HG03457 (cell line): ENCODE measurements at regions not wholly inside any gene's neighbourhood (a gene's known extent, or its start where the extent isn't known, plus 50 kb on each side); places are given as distances from the start of the nearest gene placed in this dataset.

Experiments used
- ATAC-seq: cut with Tn5 transposase; IDR thresholded peaks from one replicate; pipeline ENCODE4 v1.9.1; 2021; ENCODE audit warnings: moderate number of reproducible peaks; ENCODE audit not compliant: unreplicated experiment

GRCh38 chr7:115478426-115478825 lies 552.1 kb downstream of the TFEC start:
- no peak for ATAC-seq

GRCh38 chr7:115477193-115477651 lies 553.3 kb downstream of the TFEC start:
- ATAC-seq, result no peak

- no peak for ATAC-seq
Observed at GRCh38 chr7:115476671-115477181, 553.8 kb downstream of the TFEC start.

GRCh38 chr7:115475761-115476385 lies 554.0 kb downstream of the MDFIC start:
- ATAC-seq, result no peak

- ATAC-seq, result no peak
Observed at GRCh38 chr7:115475206-115475605, 553.3 kb downstream of the MDFIC start.

GRCh38 chr7:115474137-115474536 lies 552.2 kb downstream of the MDFIC start:
- ATAC-seq, result no peak

GRCh38 chr7:115471891-115472290 lies 550.0 kb downstream of the MDFIC start:
- no peak for ATAC-seq

- no peak for ATAC-seq
Observed at GRCh38 chr7:115462301-115463015, 540.6 kb downstream of the MDFIC start.

- ATAC-seq, result no peak
Observed at GRCh38 chr7:115449689-115450088, 527.8 kb downstream of the MDFIC start.

- no peak for ATAC-seq
Observed at GRCh38 chr7:115447495-115447894, 525.6 kb downstream of the MDFIC start.

- ATAC-seq, result no peak
Observed at GRCh38 chr7:115441033-115441432, 519.1 kb downstream of the MDFIC start.

GRCh38 chr7:115435178-115435577 lies 513.3 kb downstream of the MDFIC start:
- peak; percentile 90 for ATAC-seq

GRCh38 chr7:115429918-115430317 lies 508.0 kb downstream of the MDFIC start:
- ATAC-seq, result no peak

GRCh38 chr7:115417662-115418061 lies 495.8 kb downstream of the MDFIC start:
- ATAC-seq, result no peak

GRCh38 chr7:115410972-115411686 lies 489.2 kb downstream of the MDFIC start:
- peak; percentile 85 for ATAC-seq

GRCh38 chr7:115410434-115410820 lies 488.5 kb downstream of the MDFIC start:
- no peak for ATAC-seq

- no peak for ATAC-seq
Observed at GRCh38 chr7:115409682-115410433, 488.0 kb downstream of the MDFIC start.

GRCh38 chr7:115406219-115406618 lies 484.3 kb downstream of the MDFIC start:
- ATAC-seq, result no peak

- ATAC-seq, result no peak
Observed at GRCh38 chr7:115387137-115387536, 465.2 kb downstream of the MDFIC start.

- ATAC-seq, result no peak
Observed at GRCh38 chr7:115379321-115379720, 457.4 kb downstream of the MDFIC start.

- ATAC-seq, result no peak
Observed at GRCh38 chr7:115368998-115369397, 447.1 kb downstream of the MDFIC start.
